ENCODE measurements at regions not wholly inside any gene's neighbourhood (a gene's known extent, or its start where the extent isn't known, plus 50 kb on each side); places are given as distances from the start of the nearest gene placed in this dataset.

DNA sequence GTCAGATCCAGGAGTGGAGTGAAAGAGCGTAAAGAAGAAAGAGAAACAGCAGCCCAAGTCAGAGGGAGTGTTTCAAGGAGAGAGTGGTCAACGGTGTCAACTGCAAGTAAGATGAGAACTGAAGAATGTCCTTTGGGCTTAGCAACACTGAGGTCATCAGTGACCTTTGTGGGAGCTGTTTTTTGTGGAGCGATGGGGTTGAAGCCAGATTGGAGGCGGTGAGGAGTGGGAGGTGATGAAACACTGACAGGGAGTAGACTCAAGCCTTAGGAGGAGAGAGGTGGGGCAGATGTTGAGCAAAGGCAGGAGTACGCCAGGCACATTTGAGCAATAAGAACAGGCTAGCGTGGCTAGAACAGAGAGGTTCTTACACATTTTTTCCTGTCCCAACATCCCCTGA, 103.7 kb upstream of the GNAO1 start:
- TF ChIP-seq, protein P1, sequence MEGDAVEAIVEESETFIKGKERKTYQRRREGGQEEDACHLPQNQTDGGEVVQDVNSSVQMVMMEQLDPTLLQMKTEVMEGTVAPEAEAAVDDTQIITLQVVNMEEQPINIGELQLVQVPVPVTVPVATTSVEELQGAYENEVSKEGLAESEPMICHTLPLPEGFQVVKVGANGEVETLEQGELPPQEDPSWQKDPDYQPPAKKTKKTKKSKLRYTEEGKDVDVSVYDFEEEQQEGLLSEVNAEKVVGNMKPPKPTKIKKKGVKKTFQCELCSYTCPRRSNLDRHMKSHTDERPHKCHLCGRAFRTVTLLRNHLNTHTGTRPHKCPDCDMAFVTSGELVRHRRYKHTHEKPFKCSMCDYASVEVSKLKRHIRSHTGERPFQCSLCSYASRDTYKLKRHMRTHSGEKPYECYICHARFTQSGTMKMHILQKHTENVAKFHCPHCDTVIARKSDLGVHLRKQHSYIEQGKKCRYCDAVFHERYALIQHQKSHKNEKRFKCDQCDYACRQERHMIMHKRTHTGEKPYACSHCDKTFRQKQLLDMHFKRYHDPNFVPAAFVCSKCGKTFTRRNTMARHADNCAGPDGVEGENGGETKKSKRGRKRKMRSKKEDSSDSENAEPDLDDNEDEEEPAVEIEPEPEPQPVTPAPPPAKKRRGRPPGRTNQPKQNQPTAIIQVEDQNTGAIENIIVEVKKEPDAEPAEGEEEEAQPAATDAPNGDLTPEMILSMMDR (IDR thresholded peaks at IDR 0.05): no peak
- TF ChIP-seq POLR2A (IDR thresholded peaks at IDR 0.05): no peak
